ENCODE measurements at regions not wholly inside any gene's neighbourhood (a gene's known extent, or its start where the extent isn't known, plus 50 kb on each side); places are given as distances from the start of the nearest gene placed in this dataset.

- Histone ChIP-seq H2AFZ (ENCODE audit: control insufficient read depth, low read depth, low read length) (no peak overlapping the region), H3K27ac (ENCODE audit: control insufficient read depth, insufficient read depth) (no peak overlapping the region), H3K27me3 (replicated peaks in 1 of 2; ENCODE audit: control insufficient read depth in 2 of 2, insufficient read depth in 2 of 2, low read length in 1 of 2) (no peaks in the 10 kb centered on the region; a peak in 1 of 4 replicates), H4K20me1 (ENCODE audit: control insufficient read depth, insufficient read depth) (no peaks in the 10 kb centered on the region), H3K9ac (ENCODE audit: control insufficient read depth, insufficient read depth, low read length) (no peak overlapping the region), H3K36me3 (ENCODE audit: control insufficient read depth in 2 of 2, insufficient read depth in 2 of 2, low read length in 1 of 2) (no peaks in the 10 kb centered on the region), H3K4me2 (ENCODE audit: control insufficient read depth, insufficient read depth) (no peak overlapping the region), H3K79me2 (ENCODE audit: control insufficient read depth, insufficient read depth, low read length) (no peaks in the 10 kb centered on the region), H3K4me3 (no peak overlapping the region), H3K4me1 (ENCODE audit: control insufficient read depth, insufficient read depth, low read length) (no peaks in the 10 kb centered on the region), H3K9me3 (replicated peaks; ENCODE audit: control insufficient read depth, insufficient read depth, low read length) (no peaks in the 10 kb centered on the region; the same call in 2 of the 3 replicates)
- WGBS (ENCODE audit: insufficient coverage, insufficient replicate concordance, low lambda C conversion rate, missing lambda C conversion rate), result 100% methylated on average over 2 of the region's 2 CpGs
- intact Hi-C loops (cut with micrococcal nuclease; ENCODE audit: unreplicated experiment) (no loop called here), in situ Hi-C loops (cut with MboI) (no loop called here)
- ChIA-PET SMC1A (ENCODE audit: uncharacterized antibody, unreplicated experiment) (interaction anchor here (0.5 kb wide), 1 partner anchor 264 kb away, joined by 5 read pairs; no protein-coding TSS in a partner anchor), RAD21 (ENCODE audit: unreplicated experiment) (interaction anchor here (0.7 kb wide), 1 partner anchor 514 kb away, joined by 3 read pairs; no protein-coding TSS in a partner anchor), POLR2A (no interaction called here), CTCF (no interaction called here)
- DNase-seq (ENCODE audit: low read depth, low spot score) (no peak), ATAC-seq (no peak), FAIRE-seq (no peak)
- BruUV-seq (replicated peaks), result no TSS peak
- TF ChIP-seq NR2F1 (conservative IDR thresholded peaks at IDR 0.05) (no peak), BACH1 (IDR thresholded peaks at IDR 0.05; ENCODE audit: borderline replicate concordance) (no peak)
These were observed 215.5 kb upstream of the HAAO start for GRCh38 chr2:43007901-43008300.

DNA sequence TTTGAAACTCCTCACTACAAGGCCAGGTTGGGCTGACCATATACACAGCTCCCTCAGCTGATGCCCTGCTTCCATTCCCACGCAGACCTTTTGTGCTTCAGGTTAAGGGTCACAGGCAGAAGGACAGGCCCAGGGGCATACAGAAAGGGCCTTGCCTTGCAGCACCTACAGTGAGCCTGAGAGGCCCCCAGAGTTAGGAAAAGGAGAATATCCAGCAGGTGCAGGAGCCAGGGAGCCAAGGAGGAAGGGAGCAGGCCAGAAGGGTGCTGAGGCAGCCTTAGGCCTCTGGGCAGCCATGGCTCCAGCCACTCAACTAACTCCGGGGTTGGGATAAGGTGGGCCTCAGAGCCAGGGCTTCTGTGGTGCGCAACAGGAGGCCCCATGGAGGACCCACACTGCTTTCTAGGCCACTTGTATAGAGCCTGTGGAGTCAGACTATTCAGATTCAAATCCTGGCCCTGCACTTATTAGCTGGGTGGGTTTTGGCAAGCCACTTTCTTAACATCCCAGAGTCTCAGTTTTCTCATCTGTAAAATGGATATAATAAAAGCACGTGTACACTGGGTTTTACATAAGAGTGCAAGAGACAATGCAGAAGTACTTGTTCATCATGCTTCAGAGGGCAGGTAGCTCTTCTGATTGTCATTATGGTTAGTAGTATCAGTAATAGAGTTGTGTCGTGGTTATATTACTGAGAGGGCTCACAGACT is 214.6 kb upstream of the HAAO start:
- Histone ChIP-seq H3K4me2 (ENCODE audit: control insufficient read depth, insufficient read depth) (no peak overlapping the region), H3K9ac (ENCODE audit: control insufficient read depth, insufficient read depth, low read length) (no peak overlapping the region), H3K79me2 (ENCODE audit: control insufficient read depth, insufficient read depth, low read length) (no peaks in the 10 kb centered on the region), H3K4me3 (no peak overlapping the region), H3K4me1 (ENCODE audit: control insufficient read depth, insufficient read depth, low read length) (no peaks in the 10 kb centered on the region), H3K9me3 (replicated peaks; ENCODE audit: control insufficient read depth, insufficient read depth, low read length) (no peaks in the 10 kb centered on the region; the same call in 2 of the 3 replicates), H4K20me1 (ENCODE audit: control insufficient read depth, insufficient read depth) (no peaks in the 10 kb centered on the region), H2AFZ (ENCODE audit: control insufficient read depth, low read depth, low read length) (no peak overlapping the region), H3K27ac (ENCODE audit: control insufficient read depth, insufficient read depth) (no peak overlapping the region), H3K27me3 (replicated peaks in 1 of 2; ENCODE audit: control insufficient read depth in 2 of 2, insufficient read depth in 2 of 2, low read length in 1 of 2) (no peaks in the 10 kb centered on the region; a peak in 1 of 4 replicates), H3K36me3 (ENCODE audit: control insufficient read depth in 2 of 2, insufficient read depth in 2 of 2, low read length in 1 of 2) (no peaks in the 10 kb centered on the region)
- TF ChIP-seq CBX5 (IDR thresholded peaks at IDR 0.05; ENCODE audit: low read depth) (no peak), JUND (IDR thresholded peaks at IDR 0.05; ENCODE audit: low read depth, low read length) (no peak), FOS (IDR thresholded peaks at IDR 0.05; ENCODE audit: borderline replicate concordance, extremely low read depth, insufficient read length) (no peak), NFYB (IDR thresholded peaks at IDR 0.05; ENCODE audit: insufficient read depth, low read depth, low read length) (no peak), LARP7 (IDR thresholded peaks at IDR 0.05) (no peak)
- CTCF ChIA-PET, result no interaction called here
- in situ Hi-C loops (cut with MboI) (no loop called here), intact Hi-C loops (cut with micrococcal nuclease; ENCODE audit: unreplicated experiment) (no loop called here)
- WGBS (ENCODE audit: insufficient coverage, insufficient replicate concordance, low lambda C conversion rate, missing lambda C conversion rate), result 43% methylated on average over 5 of the region's 5 CpGs
- FAIRE-seq (no peak), DNase-seq (ENCODE audit: low read depth, low spot score) (no peak), ATAC-seq (no peak)
- RAD21 ChIA-PET (ENCODE audit: unreplicated experiment), result interaction anchor here (0.7 kb wide), 1 partner anchor 515 kb away, joined by 3 read pairs; no protein-coding TSS in a partner anchor
- POLR2A ChIA-PET, result interaction anchor here (0.5 kb wide), 1 partner anchor 374 kb away, joined by 6 read pairs; no protein-coding TSS in a partner anchor
- BruUV-seq (replicated peaks), result no TSS peak
- SMC1A ChIA-PET (ENCODE audit: uncharacterized antibody, unreplicated experiment), result no interaction called here
